CD4-positive, CD25-positive, alpha-beta regulatory T cell (primary cell): ENCODE measurements at regions not wholly inside any gene's neighbourhood (a gene's known extent, or its start where the extent isn't known, plus 50 kb on each side); places are given as distances from the start of the nearest gene placed in this dataset.
"Not testable (repeated sequence)": the region's sequence is repeated elsewhere in the genome, so short reads cannot be mapped to it uniquely, and the experiment has no call there.

Experiments
- ATAC-seq, 2 donors: fragments of 150-1000 bp; cut with Tn5 transposase; one replicate each; pipeline ENCODE4 v1.10.0; 2021; ENCODE audit warnings: low read depth in 2 of 2, moderate number of reproducible peaks in 2 of 2, moderate library complexity in 1 of 2
- DNase-seq, 3 donors: peaks; one replicate each; pipeline versions ENCODE4 v3.0.0 to v3.0.0-alpha.2; 2012 to 2022; ENCODE audit warnings: mixed read lengths in 1 of 3
- H3K27ac ChIP-seq: one replicate; pipeline ENCODE4 v1.7.0; 2013; ENCODE audit warnings: mild to moderate bottlenecking, low read length; ENCODE audit not compliant: insufficient read depth, poor library complexity, severe bottlenecking
- H3K27me3 ChIP-seq: one replicate; pipeline ENCODE4 v1.7.0; 2013; ENCODE audit warnings: low read length; ENCODE audit not compliant: control insufficient read depth, insufficient read depth
- H3K36me3 ChIP-seq: one replicate; pipeline ENCODE4 v1.7.0; 2013; ENCODE audit warnings: mild to moderate bottlenecking, low read length, moderate library complexity; ENCODE audit not compliant: control insufficient read depth, insufficient read depth
- H3K4me1 ChIP-seq: 2 replicates; pipeline ENCODE4 v1.7.0; 2013; ENCODE audit warnings: mild to moderate bottlenecking, low read length; ENCODE audit not compliant: insufficient read depth, control insufficient read depth, poor library complexity, severe bottlenecking
- H3K4me3 ChIP-seq: one replicate; pipeline ENCODE4 v1.7.0; 2013; ENCODE audit warnings: low read depth, mild to moderate bottlenecking, low read length, moderate library complexity
- H3K9me3 ChIP-seq, 2 experiments: 1 replicate in 1 of 2; 2 replicates in 1 of 2; pipeline ENCODE4 v1.7.0; 2013; ENCODE audit warnings: low read length in 2 of 2, mild to moderate bottlenecking in 1 of 2, moderate library complexity in 1 of 2; ENCODE audit not compliant: control insufficient read depth in 2 of 2
- H3K27ac Mint-ChIP-seq, 3 donors: one replicate each; pipeline ENCODE4 v1.8.0; 2020 to 2022; ENCODE audit warnings: mild to moderate bottlenecking in 3 of 3, mixed read lengths in 3 of 3, moderate library complexity in 2 of 3
- H3K27me3 Mint-ChIP-seq: one replicate; pipeline ENCODE4 v1.8.0; 2022; ENCODE audit warnings: mild to moderate bottlenecking, mixed read lengths
- H3K36me3 Mint-ChIP-seq: one replicate; pipeline ENCODE4 v1.8.0; 2020; ENCODE audit warnings: mixed read lengths
- H3K4me1 Mint-ChIP-seq, 4 donors: one replicate each; pipeline ENCODE4 v1.8.0; 2020 to 2022; ENCODE audit warnings: mixed read lengths in 4 of 4, mild to moderate bottlenecking in 1 of 4
- H3K4me3 Mint-ChIP-seq, 4 donors: one replicate each; pipeline ENCODE4 v1.8.0; 2020 to 2022; ENCODE audit warnings: mild to moderate bottlenecking in 4 of 4, mixed read lengths in 4 of 4, moderate library complexity in 3 of 4
- H3K9me3 Mint-ChIP-seq, 7 donors: one replicate each; pipeline ENCODE4 v1.8.0; 2020 to 2022; ENCODE audit warnings: mixed read lengths in 7 of 7, mild to moderate bottlenecking in 3 of 7, moderate library complexity in 2 of 7

- Histone ChIP-seq H3K27me3 (no peaks in the 10 kb centered on the region), H3K27ac (no peak overlapping the region), H3K9me3 (no peaks in the 10 kb centered on the region), H3K36me3 (no peaks in the 10 kb centered on the region), H3K4me1 (no peaks in the 10 kb centered on the region), H3K4me3 (no peak overlapping the region)
- H3K4me3 Mint-ChIP-seq, result no peak overlapping the region
- H3K36me3 Mint-ChIP-seq, result no peaks in the 10 kb centered on the region
- H3K27me3 Mint-ChIP-seq, result no peaks in the 10 kb centered on the region
- ATAC-seq (no peak), DNase-seq (no peak)
- H3K27ac Mint-ChIP-seq, result no peak overlapping the region
- H3K9me3 Mint-ChIP-seq, result no peaks in the 10 kb centered on the region
- peaks cover 0 to 48% (median 19%) of the 10 kb centered on the region in 4 donors for H3K4me1 Mint-ChIP-seq
Observed at GRCh38 chr13:50227361-50227760, 212.1 kb downstream of the KCNRG start.

- Histone ChIP-seq H3K4me1 (no peaks in the 10 kb centered on the region), H3K4me3 (no peak overlapping the region), H3K9me3 (no peaks in the 10 kb centered on the region), H3K36me3 (no peaks in the 10 kb centered on the region), H3K27me3 (no peaks in the 10 kb centered on the region), H3K27ac (no peak overlapping the region)
- H3K27ac Mint-ChIP-seq, result peak overlapping the region in 1 of 3 donors; percentile 27
- H3K4me3 Mint-ChIP-seq, result no peak overlapping the region
- no peak for DNase-seq
- H3K36me3 Mint-ChIP-seq, result no peaks in the 10 kb centered on the region
- no peaks in the 10 kb centered on the region for H3K27me3 Mint-ChIP-seq
- no peak for ATAC-seq
- H3K9me3 Mint-ChIP-seq, result peaks cover 0 to 3% (median 0%) of the 10 kb centered on the region in 7 donors
- H3K4me1 Mint-ChIP-seq, result peaks cover 0 to 45% (median 19%) of the 10 kb centered on the region in 4 donors
Observed at GRCh38 chr13:50228527-50228926, 213.3 kb downstream of the KCNRG start.

- Histone ChIP-seq H3K4me3 (no peak overlapping the region), H3K36me3 (no peaks in the 10 kb centered on the region), H3K27ac (no peak overlapping the region), H3K9me3 (no peaks in the 10 kb centered on the region), H3K27me3 (no peaks in the 10 kb centered on the region), H3K4me1 (peaks cover under 1% of the 10 kb centered on the region)
- H3K4me1 Mint-ChIP-seq, result peaks cover under 1 to 40% (median 18%) of the 10 kb centered on the region in 4 donors
- H3K36me3 Mint-ChIP-seq, result no peaks in the 10 kb centered on the region
- H3K27me3 Mint-ChIP-seq, result no peaks in the 10 kb centered on the region
- peaks cover 0 to 3% (median 0%) of the 10 kb centered on the region in 7 donors for H3K9me3 Mint-ChIP-seq
- H3K4me3 Mint-ChIP-seq, result peak overlapping the region in 1 of 4 donors; percentile 59
- peak in 1 of 2 donors; percentile 31 for ATAC-seq
- peak in 1 of 3 donors; percentile 29 for DNase-seq
- no peak overlapping the region for H3K27ac Mint-ChIP-seq
Observed at GRCh38 chr13:50229960-50230661, 214.9 kb downstream of the KCNRG start.

DNA sequence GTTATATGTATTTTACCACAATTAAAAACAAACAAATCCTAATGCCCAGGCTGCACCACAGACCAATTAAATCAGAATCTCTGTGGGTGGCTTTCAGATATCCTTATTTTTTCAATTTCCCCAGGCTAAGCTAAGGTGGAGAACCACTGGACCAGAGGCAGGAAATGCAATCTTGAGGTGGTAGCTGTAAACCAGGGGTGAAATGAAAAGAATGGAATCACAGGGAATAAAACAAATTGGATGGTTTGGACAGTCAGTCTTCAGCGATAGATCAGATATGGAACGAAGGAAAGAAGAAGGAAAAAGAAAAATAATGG is 215.4 kb downstream of the KCNRG start:
- H3K9me3 Mint-ChIP-seq, result peaks cover 0 to 3% (median 0%) of the 10 kb centered on the region in 7 donors
- no peaks in the 10 kb centered on the region for H3K27me3 Mint-ChIP-seq
- DNase-seq (no peak), ATAC-seq (no peak)
- Histone ChIP-seq H3K4me3 (no peak overlapping the region), H3K36me3 (no peaks in the 10 kb centered on the region), H3K9me3 (no peaks in the 10 kb centered on the region), H3K27ac (no peak overlapping the region), H3K27me3 (no peaks in the 10 kb centered on the region), H3K4me1 (peaks cover 5% of the 10 kb centered on the region)
- H3K4me1 Mint-ChIP-seq, result peaks cover 5 to 43% (median 21%) of the 10 kb centered on the region in 4 donors
- peak overlapping the region in 1 of 4 donors; percentile 59 for H3K4me3 Mint-ChIP-seq
- H3K27ac Mint-ChIP-seq, result no peak overlapping the region
- H3K36me3 Mint-ChIP-seq, result no peaks in the 10 kb centered on the region

GRCh38 chr13:50233574-50233973 is 218.3 kb downstream of the KCNRG start:
- not testable (repeated sequence) for H3K27me3 Mint-ChIP-seq, H3K27me3 ChIP-seq, H3K4me3 ChIP-seq, H3K36me3 ChIP-seq, ATAC-seq, H3K9me3 Mint-ChIP-seq, H3K9me3 ChIP-seq, H3K27ac ChIP-seq, H3K36me3 Mint-ChIP-seq, DNase-seq, H3K27ac Mint-ChIP-seq
- H3K4me1 ChIP-seq, result peaks cover 18% of the 10 kb centered on the region
- H3K4me1 Mint-ChIP-seq, result peaks cover 12 to 47% (median 22%) of the 10 kb centered on the region in 4 donors
- H3K4me3 Mint-ChIP-seq, result peak overlapping the region in 1 of 4 donors; percentile 51

DNA sequence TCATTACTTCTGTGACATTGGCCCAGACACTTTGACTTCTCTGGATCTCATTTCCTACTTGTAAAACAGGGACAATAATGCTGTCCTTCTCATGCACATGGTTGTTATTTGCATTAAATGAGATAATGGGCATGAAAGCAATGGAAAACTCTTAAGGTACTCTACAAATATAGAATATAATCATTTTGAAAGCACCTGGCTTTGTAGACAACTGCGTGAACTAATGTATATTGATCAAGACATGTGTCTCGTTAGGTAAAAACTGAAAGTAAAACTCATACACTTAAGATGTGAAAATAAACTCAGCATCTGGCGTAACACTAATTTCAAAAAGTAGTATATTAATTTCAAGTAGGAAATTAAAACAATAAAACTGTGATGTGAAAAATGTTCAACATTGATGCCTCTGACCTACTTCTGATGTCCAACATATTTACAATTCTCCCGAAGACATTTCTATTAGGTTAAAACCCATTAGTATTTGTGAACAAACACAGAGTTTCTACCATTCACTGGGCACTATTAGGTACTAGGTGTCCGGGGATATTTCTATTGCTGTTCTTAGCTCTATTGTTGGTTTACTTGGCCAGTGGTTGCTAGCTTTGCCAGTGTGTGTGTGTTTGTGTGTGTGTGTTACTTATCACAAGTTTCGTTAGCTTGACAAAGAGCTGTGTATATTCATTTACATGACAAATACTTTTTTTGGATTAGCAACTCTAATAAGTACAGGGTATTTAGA is 220.5 kb downstream of the KCNRG start:
- H3K36me3 ChIP-seq, result no peaks in the 10 kb centered on the region
- H3K4me1 ChIP-seq, result peaks cover 18% of the 10 kb centered on the region
- Mint-ChIP-seq H3K27ac (peak overlapping the region; percentile 65 to 90 (median 83)), H3K27me3 (no peaks in the 10 kb centered on the region), H3K4me1 (peaks cover 12 to 48% (median 28%) of the 10 kb centered on the region in 4 donors), H3K4me3 (peak overlapping the region; percentile 70 to 85 (median 78)), H3K9me3 (peaks cover 0 to 3% (median 0%) of the 10 kb centered on the region in 7 donors), H3K36me3 (no peaks in the 10 kb centered on the region)
- peak in 2 of 3 donors; percentile 24 to 43 for DNase-seq
- ATAC-seq, result peak in 1 of 2 donors; percentile 29
- no peaks in the 10 kb centered on the region for H3K9me3 ChIP-seq
- H3K27me3 ChIP-seq, result no peaks in the 10 kb centered on the region
- peak overlapping the region; percentile 72 for H3K27ac ChIP-seq
- peak overlapping the region; percentile 97 for H3K4me3 ChIP-seq

GRCh38 chr13:50236898-50237318 is 221.7 kb downstream of the KCNRG start:
- peak overlapping the region; percentile 72 for H3K27ac ChIP-seq
- no peaks in the 10 kb centered on the region for H3K27me3 ChIP-seq
- peak overlapping the region; percentile 70 to 85 (median 78) for H3K4me3 Mint-ChIP-seq
- H3K27me3 Mint-ChIP-seq, result no peaks in the 10 kb centered on the region
- no peaks in the 10 kb centered on the region for H3K36me3 ChIP-seq
- H3K9me3 Mint-ChIP-seq, result peaks cover 0 to 3% (median 0%) of the 10 kb centered on the region in 7 donors
- H3K27ac Mint-ChIP-seq, result peak overlapping the region; percentile 65 to 90 (median 83)
- DNase-seq (peak; percentile 20 to 80 (median 67)), ATAC-seq (peak; percentile 83 to 84)
- H3K4me1 Mint-ChIP-seq, result peaks cover 12 to 43% (median 28%) of the 10 kb centered on the region in 4 donors
- peaks cover 18% of the 10 kb centered on the region for H3K4me1 ChIP-seq
- peak overlapping the region; percentile 97 for H3K4me3 ChIP-seq
- H3K9me3 ChIP-seq, result no peaks in the 10 kb centered on the region
- no peaks in the 10 kb centered on the region for H3K36me3 Mint-ChIP-seq
